Prostate gland (tissue), 2 donors: ENCODE measurements at regions not wholly inside any gene's neighbourhood (a gene's known extent, or its start where the extent isn't known, plus 50 kb on each side); places are given as distances from the start of the nearest gene placed in this dataset.
"Not testable (repeated sequence)": the region's sequence is repeated elsewhere in the genome, so short reads cannot be mapped to it uniquely, and the experiment has no call there.

ENCODE experiments used
- DNase-seq: peaks from one replicate; pipeline ENCODE4 v3.0.0-alpha.2; 2019; ENCODE audit warnings: low spot score
- H3K27ac ChIP-seq, 2 donors: fragments of 200-600 bp; sonication (generic); 2 replicates each; pipeline ENCODE4 v1.5.1; 2017 to 2019
- H3K27me3 ChIP-seq: fragments of 200-600 bp; sonication (generic); replicated peaks from 2 replicates; pipeline ENCODE4 v1.5.1; 2019; ENCODE audit not compliant: insufficient read depth
- H3K36me3 ChIP-seq, 2 donors: fragments of 200-600 bp; sonication (generic); 1 replicate in 1 of 2; 2 replicates in 1 of 2; pipeline versions ENCODE4 v1.5.1 to v1.8.1; 2017 to 2019
- H3K4me1 ChIP-seq: fragments of 200-600 bp; sonication (generic); replicated peaks from 2 replicates; pipeline ENCODE4 v1.5.1; 2019
- H3K4me3 ChIP-seq, 2 donors: fragments of 200-600 bp; sonication (generic); 2 replicates each; pipeline ENCODE4 v1.5.1; 2017 to 2019
- H3K9me3 ChIP-seq: fragments of 200-600 bp; sonication (generic); 2 replicates; pipeline ENCODE4 v1.5.1; 2017
- POLR2A ChIP-seq: fragments of 450-650 bp; IDR thresholded peaks from one replicate; pipeline ENCODE4 v1.6.1; 2016; ENCODE audit warnings: antibody characterized with exemption, mild to moderate bottlenecking
- POLR2AphosphoS5 ChIP-seq: sonication (generic); formaldehyde crosslinking; IDR thresholded peaks from one replicate; pipeline ENCODE4 v1.6.1; 2017; ENCODE audit warnings: antibody characterized with exemption
- WGBS: methylation state at CpG from one replicate; pipeline ENCODE4 v1.1.5; 2018; 5-methylcytosine and 5-hydroxymethylcytosine counted together
- intact Hi-C: fragments of 100-400 bp; cut with DNase I; formaldehyde crosslinking; loops from one replicate; pipeline ENCODE4 v1.14.2; 2022
- TF ChIP-seq, protein P1 (sequence below), 4 experiments: fragments of 200-600 bp in 2 of 4; fragments of 450-650 bp in 2 of 4; sonication (generic) in 2 of 4; IDR thresholded peaks; 1 replicate in 3 of 4; 2 replicates in 1 of 4; pipeline ENCODE4 v1.5.1; 2016 to 2019; ENCODE audit warnings: antibody characterized with exemption in 4 of 4, mild to moderate bottlenecking in 2 of 4, moderate library complexity in 2 of 4

DNA sequence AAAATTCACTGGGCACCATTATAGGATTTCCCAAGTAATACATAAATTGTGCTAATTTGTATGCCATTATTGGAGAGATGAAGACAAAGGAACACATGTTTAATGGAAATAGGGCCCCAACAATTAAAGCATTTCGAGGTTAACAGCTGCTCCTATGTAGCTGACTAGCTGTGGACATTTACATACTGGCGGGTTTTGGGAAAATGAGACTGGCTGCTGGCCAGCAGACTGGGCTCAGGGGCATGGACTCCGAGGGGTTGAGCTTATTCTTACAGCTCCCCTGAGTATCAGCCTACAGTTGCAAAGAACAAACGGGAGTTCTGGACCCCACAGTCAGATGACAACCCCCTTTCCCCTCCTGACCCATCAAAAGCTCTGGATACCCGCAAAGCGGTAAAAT is 91.9 kb upstream of the MYO3A start:
- no peak for DNase-seq
- WGBS: 72% methylated on average over 6 of the region's 6 CpGs

DNA sequence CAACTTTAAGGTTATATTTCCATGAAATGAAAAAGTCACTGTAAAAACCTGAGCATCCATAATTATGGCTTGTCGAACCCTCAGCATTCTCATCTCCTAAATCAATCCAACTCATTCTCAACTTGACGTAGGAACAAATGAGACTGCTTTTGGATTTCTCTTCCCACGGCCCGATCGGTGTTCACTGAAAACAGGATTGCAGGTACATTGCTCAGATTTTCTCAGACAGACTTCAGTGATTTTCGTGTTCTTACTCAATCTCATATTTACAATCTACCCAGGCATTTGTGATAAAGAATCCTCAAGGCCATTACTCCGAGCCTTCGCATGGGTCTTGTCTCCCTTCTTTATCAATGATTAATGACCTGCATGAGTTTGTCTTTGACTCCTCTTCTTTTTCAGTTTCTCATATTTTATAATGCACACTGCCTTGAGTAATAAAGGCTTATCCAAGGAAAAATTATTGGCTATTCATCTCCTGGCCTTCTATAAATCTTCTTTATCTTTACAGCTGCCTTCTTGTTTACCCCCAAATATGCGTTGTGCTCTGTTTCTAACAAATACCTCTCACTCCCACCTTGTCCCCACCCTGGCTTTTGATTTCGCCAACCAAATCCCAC is 90.4 kb upstream of the MYO3A start:
- no peak for TF ChIP-seq POLR2A
- TF ChIP-seq POLR2AphosphoS5: no peak
- TF ChIP-seq, protein P1, sequence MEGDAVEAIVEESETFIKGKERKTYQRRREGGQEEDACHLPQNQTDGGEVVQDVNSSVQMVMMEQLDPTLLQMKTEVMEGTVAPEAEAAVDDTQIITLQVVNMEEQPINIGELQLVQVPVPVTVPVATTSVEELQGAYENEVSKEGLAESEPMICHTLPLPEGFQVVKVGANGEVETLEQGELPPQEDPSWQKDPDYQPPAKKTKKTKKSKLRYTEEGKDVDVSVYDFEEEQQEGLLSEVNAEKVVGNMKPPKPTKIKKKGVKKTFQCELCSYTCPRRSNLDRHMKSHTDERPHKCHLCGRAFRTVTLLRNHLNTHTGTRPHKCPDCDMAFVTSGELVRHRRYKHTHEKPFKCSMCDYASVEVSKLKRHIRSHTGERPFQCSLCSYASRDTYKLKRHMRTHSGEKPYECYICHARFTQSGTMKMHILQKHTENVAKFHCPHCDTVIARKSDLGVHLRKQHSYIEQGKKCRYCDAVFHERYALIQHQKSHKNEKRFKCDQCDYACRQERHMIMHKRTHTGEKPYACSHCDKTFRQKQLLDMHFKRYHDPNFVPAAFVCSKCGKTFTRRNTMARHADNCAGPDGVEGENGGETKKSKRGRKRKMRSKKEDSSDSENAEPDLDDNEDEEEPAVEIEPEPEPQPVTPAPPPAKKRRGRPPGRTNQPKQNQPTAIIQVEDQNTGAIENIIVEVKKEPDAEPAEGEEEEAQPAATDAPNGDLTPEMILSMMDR (IDR thresholded peaks at IDR 0.05): no peak
- DNase-seq: no peak
- no peaks in the 10 kb centered on the region for H3K27me3 ChIP-seq
- no peaks in the 10 kb centered on the region for H3K9me3 ChIP-seq
- no peak overlapping the region for H3K27ac ChIP-seq
- H3K36me3 ChIP-seq: no peaks in the 10 kb centered on the region
- no peaks in the 10 kb centered on the region for H3K4me1 ChIP-seq
- H3K4me3 ChIP-seq: no peak overlapping the region
- intact Hi-C loops: no loop called here
- 46% methylated on average over 10 of the region's 10 CpGs for WGBS

More for the DNA sequence above, 91.9 kb upstream of the MYO3A start:
- no peaks in the 10 kb centered on the region for H3K27me3 ChIP-seq
- no peaks in the 10 kb centered on the region for H3K4me1 ChIP-seq
- H3K36me3 ChIP-seq: no peaks in the 10 kb centered on the region
- H3K9me3 ChIP-seq: no peaks in the 10 kb centered on the region
- H3K27ac ChIP-seq: no peak overlapping the region
- H3K4me3 ChIP-seq: no peak overlapping the region
- TF ChIP-seq POLR2A (no peak), POLR2AphosphoS5 (no peak)
- TF ChIP-seq, protein P1 (IDR thresholded peaks at IDR 0.05): no peak
- intact Hi-C loops: no loop called here

DNA sequence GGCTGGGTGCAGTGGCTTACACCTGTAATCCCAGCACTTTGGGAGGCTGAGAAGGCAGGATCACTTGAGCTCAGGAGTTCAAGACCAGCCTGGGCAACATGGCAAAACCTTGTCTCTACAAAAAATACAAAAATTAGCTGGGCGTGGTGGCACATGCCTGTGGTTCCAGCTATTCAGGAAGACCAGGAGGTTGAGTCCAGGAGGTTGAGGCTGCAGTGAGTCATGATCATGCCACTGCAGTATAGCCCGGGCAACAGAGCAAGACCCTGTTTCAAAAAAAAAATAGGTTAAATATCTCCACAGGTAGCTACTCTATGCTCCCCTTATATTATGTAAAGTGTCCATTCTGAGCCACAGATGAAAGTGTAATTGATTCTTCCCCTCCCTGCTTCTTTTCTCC is 89.3 kb upstream of the MYO3A start:
- H3K4me3 ChIP-seq, H3K27ac ChIP-seq, H3K36me3 ChIP-seq, H3K9me3 ChIP-seq, H3K4me1 ChIP-seq, H3K27me3 ChIP-seq, intact Hi-C loops, DNase-seq: not testable (repeated sequence)
- WGBS: 90% methylated on average over 2 of the region's 2 CpGs

DNA sequence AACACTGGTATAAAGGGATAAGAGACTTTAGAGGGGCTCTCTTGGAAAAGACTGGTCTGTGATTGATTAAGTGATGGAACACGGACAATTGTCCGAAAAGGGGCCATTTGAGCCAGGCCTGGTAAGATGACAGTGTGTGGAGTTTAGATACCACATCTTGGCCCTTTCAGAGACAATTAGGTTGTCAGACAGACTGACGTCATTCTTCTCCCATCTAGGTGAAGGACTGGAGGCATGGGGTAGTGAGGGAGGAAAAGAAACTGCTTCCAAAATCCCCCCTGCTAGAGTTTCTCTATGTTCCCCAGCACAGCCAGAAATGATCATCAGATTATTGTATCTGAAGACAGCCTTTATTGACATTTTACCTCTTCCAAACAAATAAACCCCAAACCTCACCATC is 84.8 kb upstream of the MYO3A start:
- no peak overlapping the region for H3K27ac ChIP-seq
- TF ChIP-seq, protein P1 (IDR thresholded peaks at IDR 0.05): no peak
- TF ChIP-seq POLR2AphosphoS5 (no peak), POLR2A (no peak)
- H3K36me3 ChIP-seq: no peaks in the 10 kb centered on the region
- 52% methylated on average over 3 of the region's 3 CpGs for WGBS
- intact Hi-C loops: no loop called here
- no peaks in the 10 kb centered on the region for H3K27me3 ChIP-seq
- H3K4me1 ChIP-seq: no peaks in the 10 kb centered on the region
- DNase-seq: no peak
- no peak overlapping the region for H3K4me3 ChIP-seq
- no peaks in the 10 kb centered on the region for H3K9me3 ChIP-seq

DNA sequence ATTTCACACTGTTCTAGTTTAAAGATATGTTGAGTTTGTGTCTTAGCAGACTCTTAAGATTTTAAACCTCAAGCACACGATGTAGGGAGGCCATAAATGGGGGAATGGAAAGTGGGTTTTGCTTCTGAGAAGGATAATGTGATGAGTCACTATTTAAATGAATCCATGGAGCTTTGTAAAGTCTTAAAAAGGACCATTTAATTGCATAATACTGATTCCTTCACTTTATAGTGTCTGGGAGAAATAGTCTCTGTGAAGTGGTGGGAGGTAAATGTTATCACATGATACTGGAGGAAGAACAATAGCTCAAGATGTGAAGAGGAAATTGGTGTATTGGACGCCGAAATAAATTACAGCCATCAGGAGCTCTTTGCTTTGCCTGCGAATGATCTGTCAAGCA is 84.0 kb upstream of the MYO3A start:
- intact Hi-C loops: no loop called here
- DNase-seq: no peak
- H3K27ac ChIP-seq: no peak overlapping the region
- no peaks in the 10 kb centered on the region for H3K36me3 ChIP-seq
- no peaks in the 10 kb centered on the region for H3K9me3 ChIP-seq
- H3K27me3 ChIP-seq: no peaks in the 10 kb centered on the region
- no peak overlapping the region for H3K4me3 ChIP-seq
- 22% methylated on average over 4 of the region's 4 CpGs for WGBS
- TF ChIP-seq POLR2A (no peak), POLR2AphosphoS5 (no peak)
- TF ChIP-seq, protein P1 (IDR thresholded peaks at IDR 0.05): no peak
- H3K4me1 ChIP-seq: no peaks in the 10 kb centered on the region
